ENCODE measurements at regions not wholly inside any gene's neighbourhood (a gene's known extent, or its start where the extent isn't known, plus 50 kb on each side); places are given as distances from the start of the nearest gene placed in this dataset.
"Not testable (repeated sequence)": the region's sequence is repeated elsewhere in the genome, so short reads cannot be mapped to it uniquely, and the experiment has no call there.

DNA sequence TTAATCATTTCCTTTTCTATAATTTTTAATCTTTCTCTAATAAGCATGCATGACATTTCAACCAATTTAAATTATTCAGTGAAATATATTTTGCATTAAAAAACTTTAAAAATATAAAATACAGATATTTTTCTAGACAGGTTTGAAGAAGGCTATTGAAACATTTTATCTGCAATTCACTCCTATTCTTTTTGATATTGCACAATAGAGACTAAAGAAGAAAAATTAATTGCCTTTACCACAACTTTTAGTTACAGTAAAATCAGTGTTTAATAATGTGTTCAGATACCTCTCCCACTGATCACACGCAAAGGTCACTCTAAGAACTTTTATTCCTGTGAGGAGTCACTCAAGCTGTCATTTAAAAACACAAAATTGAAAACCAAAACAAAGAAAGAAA, 1416.7 kb downstream of the FSCB start:
- intact Hi-C loops (cut with DNase I), result no loop called here
- no peak overlapping the region for H3K4me3 ChIP-seq
- ATAC-seq, result no peak
- H3K9me3 ChIP-seq, result peaks cover 0 to 16% (median 0%) of the 10 kb centered on the region in 12 donors
- no peak for TF ChIP-seq POLR2A (IDR thresholded peaks at IDR 0.05)
- TF ChIP-seq, protein P1, sequence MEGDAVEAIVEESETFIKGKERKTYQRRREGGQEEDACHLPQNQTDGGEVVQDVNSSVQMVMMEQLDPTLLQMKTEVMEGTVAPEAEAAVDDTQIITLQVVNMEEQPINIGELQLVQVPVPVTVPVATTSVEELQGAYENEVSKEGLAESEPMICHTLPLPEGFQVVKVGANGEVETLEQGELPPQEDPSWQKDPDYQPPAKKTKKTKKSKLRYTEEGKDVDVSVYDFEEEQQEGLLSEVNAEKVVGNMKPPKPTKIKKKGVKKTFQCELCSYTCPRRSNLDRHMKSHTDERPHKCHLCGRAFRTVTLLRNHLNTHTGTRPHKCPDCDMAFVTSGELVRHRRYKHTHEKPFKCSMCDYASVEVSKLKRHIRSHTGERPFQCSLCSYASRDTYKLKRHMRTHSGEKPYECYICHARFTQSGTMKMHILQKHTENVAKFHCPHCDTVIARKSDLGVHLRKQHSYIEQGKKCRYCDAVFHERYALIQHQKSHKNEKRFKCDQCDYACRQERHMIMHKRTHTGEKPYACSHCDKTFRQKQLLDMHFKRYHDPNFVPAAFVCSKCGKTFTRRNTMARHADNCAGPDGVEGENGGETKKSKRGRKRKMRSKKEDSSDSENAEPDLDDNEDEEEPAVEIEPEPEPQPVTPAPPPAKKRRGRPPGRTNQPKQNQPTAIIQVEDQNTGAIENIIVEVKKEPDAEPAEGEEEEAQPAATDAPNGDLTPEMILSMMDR (IDR thresholded peaks at IDR 0.05), result no peak
- DNase-seq, result no peak
- no peaks in the 10 kb centered on the region for H3K4me1 ChIP-seq
- no peaks in the 10 kb centered on the region for H3K27me3 ChIP-seq
- no peaks in the 10 kb centered on the region for H3K36me3 ChIP-seq
- H3K27ac ChIP-seq, result no peak overlapping the region
- WGBS, 4 donors, result 75 to 89% (median 80%) methylated on average over 1 of the region's 1 CpG

DNA sequence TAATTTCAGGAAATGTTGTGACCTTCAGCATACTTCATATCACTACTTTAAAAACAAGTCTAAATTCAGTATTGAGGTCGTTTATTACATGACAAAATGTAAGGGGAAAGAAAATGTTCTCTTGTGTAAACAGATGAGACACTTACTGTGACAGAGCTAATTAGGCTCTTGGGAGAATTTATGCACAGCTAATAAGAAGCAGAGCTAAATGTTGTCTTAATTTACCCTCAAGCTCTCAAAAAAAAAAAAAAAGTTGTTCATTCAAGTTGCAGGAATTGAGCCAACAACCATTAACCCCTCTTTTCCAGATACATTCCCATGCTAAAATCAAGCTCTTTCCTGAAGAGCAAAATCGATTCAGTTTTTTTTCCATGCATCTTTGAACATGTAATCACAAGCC, 1419.4 kb downstream of the FSCB start:
- ATAC-seq (no peak), DNase-seq (no peak)
- H3K27ac ChIP-seq, result no peak overlapping the region
- peaks cover 0 to 17% (median 3%) of the 10 kb centered on the region in 12 donors for H3K9me3 ChIP-seq
- H3K27me3 ChIP-seq, result no peaks in the 10 kb centered on the region
- intact Hi-C loops (cut with DNase I), result no loop called here
- WGBS, 4 donors, result 36 to 41% (median 39%) methylated on average over 2 of the region's 2 CpGs
- no peaks in the 10 kb centered on the region for H3K36me3 ChIP-seq
- TF ChIP-seq POLR2A (IDR thresholded peaks at IDR 0.05), result no peak
- TF ChIP-seq, protein P1 (IDR thresholded peaks at IDR 0.05), result no peak
- H3K4me1 ChIP-seq, result no peaks in the 10 kb centered on the region
- H3K4me3 ChIP-seq, result no peak overlapping the region

DNA sequence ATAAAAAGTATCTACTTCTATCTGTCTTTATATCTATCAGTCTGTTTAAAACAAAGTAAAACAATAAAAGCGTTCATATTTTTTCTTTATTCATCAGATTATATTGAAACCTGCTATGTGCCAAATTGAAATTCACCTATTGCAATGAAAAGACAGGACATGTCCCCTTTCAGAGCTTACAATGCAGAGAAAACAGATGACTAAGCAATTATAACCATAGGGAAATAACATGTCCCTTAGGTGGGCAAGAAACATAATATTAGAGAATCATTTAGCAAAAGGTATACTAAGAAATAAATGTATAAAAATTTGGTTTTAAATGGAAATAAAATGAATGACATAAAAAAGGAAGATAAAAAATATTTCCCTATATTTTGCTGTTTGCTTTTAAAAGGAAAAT, 1421.3 kb downstream of the FSCB start:
- no peaks in the 10 kb centered on the region for H3K4me1 ChIP-seq

DNA sequence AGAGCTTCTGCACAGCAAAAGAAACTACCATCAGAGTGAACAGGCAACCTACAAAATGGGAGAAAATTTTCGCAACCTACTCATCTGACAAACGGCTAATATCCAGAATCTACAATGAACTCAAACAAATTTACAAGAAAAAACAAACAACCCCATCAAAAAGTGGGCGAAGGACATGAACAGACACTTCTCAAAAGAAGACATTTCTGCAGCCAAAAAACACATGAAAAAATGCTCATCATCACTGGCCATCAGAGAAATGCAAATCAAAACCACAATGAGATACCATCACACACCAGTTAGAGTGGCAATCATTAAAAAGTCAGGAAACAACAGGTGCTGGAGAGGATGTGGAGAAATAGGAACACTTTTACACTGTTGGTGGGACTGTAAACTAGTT, 1439.7 kb downstream of the FSCB start:
- H3K27ac ChIP-seq; DNase-seq; H3K4me3 ChIP-seq; H3K36me3 ChIP-seq; H3K4me1 ChIP-seq; ATAC-seq; H3K27me3 ChIP-seq; intact Hi-C loops (cut with DNase I); H3K9me3 ChIP-seq: not testable (repeated sequence)
- WGBS, 4 donors, result 68 to 88% (median 78%) methylated on average over 1 to 2 of the region's 3 CpGs

More for the DNA sequence above, 1421.3 kb downstream of the FSCB start:
- peaks cover 0 to 17% (median 3%) of the 10 kb centered on the region in 12 donors for H3K9me3 ChIP-seq
- DNase-seq (no peak), ATAC-seq (no peak)
- no peak overlapping the region for H3K4me3 ChIP-seq
- no peak overlapping the region for H3K27ac ChIP-seq
- TF ChIP-seq, protein P1 (IDR thresholded peaks at IDR 0.05), result no peak
- no peaks in the 10 kb centered on the region for H3K27me3 ChIP-seq
- no peaks in the 10 kb centered on the region for H3K36me3 ChIP-seq
- 66 to 85% (median 71%) methylated on average over 1 of the region's 1 CpG for WGBS, 4 donors
- intact Hi-C loops (cut with DNase I), result no loop called here

DNA sequence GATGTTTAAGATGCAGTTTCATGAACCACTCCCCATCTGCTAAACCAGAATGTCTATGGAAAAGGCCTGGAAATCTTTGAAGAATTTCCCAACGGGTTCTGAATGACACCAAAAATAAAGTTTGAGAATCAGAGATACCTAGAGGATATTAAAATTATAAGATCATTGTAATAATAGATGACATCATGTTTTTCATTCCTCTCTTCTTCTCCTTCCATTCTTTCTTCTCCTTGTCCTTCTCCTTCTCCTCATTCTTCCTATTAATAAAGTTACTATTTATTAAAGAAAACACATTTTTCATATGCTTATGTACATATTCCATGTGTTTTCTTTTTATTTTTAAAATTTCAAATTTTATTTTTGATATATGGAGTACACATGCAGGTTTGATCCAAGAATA, 1449.4 kb downstream of the LRFN5 start:
- intact Hi-C loops (cut with DNase I), result no loop called here
- no peak overlapping the region for H3K27ac ChIP-seq
- H3K36me3 ChIP-seq, result no peaks in the 10 kb centered on the region
- TF ChIP-seq, protein P1 (IDR thresholded peaks at IDR 0.05), result no peak
- TF ChIP-seq POLR2A (IDR thresholded peaks at IDR 0.05), result no peak
- peaks cover 0 to 3% (median 0%) of the 10 kb centered on the region in 12 donors for H3K9me3 ChIP-seq
- H3K27me3 ChIP-seq, result no peaks in the 10 kb centered on the region
- H3K4me1 ChIP-seq, result no peaks in the 10 kb centered on the region
- 32 to 38% (median 38%) methylated on average over 1 of the region's 1 CpG for WGBS, 4 donors
- ATAC-seq, result no peak
- DNase-seq, result no peak
- H3K4me3 ChIP-seq, result no peak overlapping the region
